ENCODE measurements at regions not wholly inside any gene's neighbourhood (a gene's known extent, or its start where the extent isn't known, plus 50 kb on each side); places are given as distances from the start of the nearest gene placed in this dataset.
"Not testable (repeated sequence)": the region's sequence is repeated elsewhere in the genome, so short reads cannot be mapped to it uniquely, and the experiment has no call there.

DNA sequence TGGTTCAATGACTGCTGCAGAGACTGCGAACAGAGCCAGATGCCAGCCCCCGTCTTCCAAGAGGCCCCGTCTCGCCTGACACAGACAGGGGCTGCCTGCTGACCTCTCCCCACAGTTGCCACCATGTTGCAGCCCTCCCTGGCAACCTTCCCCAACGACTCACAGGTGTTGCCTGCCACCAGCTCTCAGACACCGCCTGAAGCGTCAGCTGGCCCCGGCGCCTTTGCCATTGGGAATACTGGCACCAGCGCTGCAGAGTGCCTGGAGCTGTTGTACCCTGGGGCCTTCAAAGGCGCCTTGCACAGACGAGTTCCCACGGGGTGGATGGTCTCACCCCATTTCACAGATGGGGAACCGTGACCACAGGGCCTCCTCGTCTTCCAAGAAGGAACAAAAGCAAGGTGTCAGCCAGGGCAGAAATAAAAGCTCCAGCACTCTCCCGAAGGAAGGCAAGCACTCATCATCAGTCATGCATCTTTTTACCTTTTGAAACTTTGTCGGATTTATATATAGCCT lies 167.0 kb downstream of the ADSS2 start:
- no peak for DNase-seq
- no peak for TF ChIP-seq POLR2A (IDR thresholded peaks at IDR 0.05; ENCODE audit: low read length)
- TF ChIP-seq GATA1 (IDR thresholded peaks at IDR 0.05; ENCODE audit: low read depth, low read length), result no peak

DNA sequence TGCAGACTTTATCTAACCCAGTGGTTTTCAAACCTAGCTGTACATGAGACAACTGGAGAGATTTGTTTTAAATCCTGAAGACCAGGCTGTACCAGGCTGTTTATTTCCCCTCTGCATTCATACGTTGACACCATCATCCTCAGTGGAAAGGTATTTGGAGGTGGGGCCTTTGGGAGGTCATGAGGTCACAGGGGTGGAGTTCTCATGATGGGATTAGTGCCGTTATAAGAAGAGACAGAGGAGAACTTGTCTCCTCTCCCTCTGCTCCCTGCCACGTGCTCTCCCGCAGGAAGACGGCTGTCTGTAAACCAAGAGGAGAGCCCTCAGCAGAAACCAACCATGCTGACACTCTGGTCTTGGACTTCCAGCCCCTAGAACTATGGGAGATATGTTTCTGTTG lies 165.4 kb downstream of the ADSS2 start:
- DNase-seq, result no peak
- TF ChIP-seq POLR2A (IDR thresholded peaks at IDR 0.05; ENCODE audit: low read length) (no peak), GATA1 (IDR thresholded peaks at IDR 0.05; ENCODE audit: low read depth, low read length) (no peak)

DNA sequence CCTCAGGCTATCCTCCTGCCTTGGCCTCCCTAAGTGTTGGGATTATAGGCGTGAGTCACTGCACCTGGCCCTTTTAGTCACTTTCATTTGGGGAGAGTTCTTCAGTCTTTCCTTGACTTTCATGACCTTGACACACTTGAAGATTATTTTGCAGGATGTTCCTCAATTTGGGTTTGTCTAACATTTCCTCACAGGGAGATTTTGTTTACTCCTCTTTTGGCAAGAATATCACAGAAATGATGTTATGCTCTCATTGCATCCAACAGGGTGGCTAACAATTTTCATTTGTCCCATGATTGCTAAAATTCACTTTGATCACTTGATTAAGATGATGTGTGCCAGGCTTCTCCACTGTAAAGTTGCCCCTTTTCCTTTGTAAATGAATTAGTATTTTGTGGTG lies 164.0 kb downstream of the ADSS2 start:
- TF ChIP-seq POLR2A (IDR thresholded peaks at IDR 0.05; ENCODE audit: low read length) (no peak), GATA1 (IDR thresholded peaks at IDR 0.05; ENCODE audit: low read depth, low read length) (no peak)
- no peak for DNase-seq

DNA sequence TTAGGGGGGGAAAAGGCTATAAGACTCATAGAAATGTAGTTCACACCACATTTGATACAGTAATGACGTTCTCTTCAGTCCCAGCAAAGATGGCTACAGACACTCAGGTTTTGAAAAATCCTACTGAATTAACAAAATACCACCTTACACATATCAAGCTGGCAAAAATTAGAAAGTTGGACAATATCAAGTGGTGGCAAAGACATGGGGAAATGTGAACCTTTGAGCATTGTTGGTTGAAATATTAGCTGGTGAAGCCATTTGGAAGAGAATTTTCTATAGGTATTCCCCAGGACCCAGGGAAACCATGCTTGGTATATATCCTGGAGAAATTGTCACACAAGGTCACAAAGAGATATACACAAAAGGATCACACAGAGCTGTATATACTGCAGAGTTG lies 163.0 kb downstream of the ADSS2 start:
- no peak for TF ChIP-seq POLR2A (IDR thresholded peaks at IDR 0.05; ENCODE audit: low read length)
- TF ChIP-seq GATA1 (IDR thresholded peaks at IDR 0.05; ENCODE audit: low read depth, low read length), result no peak
- DNase-seq, result no peak

DNA sequence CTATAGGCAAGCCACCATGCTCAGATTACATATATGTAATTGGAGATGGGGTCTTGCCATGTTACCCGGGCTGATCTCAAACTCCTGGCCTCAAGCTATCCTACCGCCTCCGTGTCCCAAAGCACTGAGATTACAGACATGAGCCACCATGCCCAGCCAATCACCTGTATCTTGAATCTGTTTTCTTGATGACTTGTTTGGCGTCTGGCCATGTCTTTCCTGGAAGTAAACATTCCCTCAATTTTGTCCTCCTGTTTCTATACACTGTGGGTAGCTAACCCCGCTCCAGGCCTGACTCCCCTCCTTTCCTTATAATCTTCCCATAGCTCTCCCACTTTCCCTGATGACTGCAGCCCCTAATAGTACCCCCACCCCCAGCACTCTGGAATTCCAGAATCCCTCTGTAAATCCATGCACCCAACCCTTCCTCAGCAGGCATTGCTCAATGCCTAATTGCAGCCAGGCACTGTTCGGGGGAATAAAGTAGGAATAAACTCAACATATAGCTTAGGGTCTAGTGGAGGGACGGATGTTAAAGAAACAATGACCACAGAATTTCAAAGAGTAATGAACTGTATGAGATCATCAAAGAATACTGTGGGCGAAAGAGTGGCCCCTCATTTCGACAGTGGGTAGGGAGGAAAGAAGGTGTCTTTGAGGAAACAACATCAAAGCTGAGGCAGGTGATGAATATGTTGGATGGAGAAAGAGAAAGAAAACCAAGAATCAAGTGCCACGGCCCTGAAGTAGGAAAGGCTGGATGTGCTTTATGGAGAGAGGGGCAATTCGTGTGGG lies 161.5 kb downstream of the ADSS2 start:
- TF ChIP-seq POLR2A (IDR thresholded peaks at IDR 0.05; ENCODE audit: low read length) (no peak), GATA1 (IDR thresholded peaks at IDR 0.05; ENCODE audit: low read depth, low read length) (no peak)
- DNase-seq, result no peak

DNA sequence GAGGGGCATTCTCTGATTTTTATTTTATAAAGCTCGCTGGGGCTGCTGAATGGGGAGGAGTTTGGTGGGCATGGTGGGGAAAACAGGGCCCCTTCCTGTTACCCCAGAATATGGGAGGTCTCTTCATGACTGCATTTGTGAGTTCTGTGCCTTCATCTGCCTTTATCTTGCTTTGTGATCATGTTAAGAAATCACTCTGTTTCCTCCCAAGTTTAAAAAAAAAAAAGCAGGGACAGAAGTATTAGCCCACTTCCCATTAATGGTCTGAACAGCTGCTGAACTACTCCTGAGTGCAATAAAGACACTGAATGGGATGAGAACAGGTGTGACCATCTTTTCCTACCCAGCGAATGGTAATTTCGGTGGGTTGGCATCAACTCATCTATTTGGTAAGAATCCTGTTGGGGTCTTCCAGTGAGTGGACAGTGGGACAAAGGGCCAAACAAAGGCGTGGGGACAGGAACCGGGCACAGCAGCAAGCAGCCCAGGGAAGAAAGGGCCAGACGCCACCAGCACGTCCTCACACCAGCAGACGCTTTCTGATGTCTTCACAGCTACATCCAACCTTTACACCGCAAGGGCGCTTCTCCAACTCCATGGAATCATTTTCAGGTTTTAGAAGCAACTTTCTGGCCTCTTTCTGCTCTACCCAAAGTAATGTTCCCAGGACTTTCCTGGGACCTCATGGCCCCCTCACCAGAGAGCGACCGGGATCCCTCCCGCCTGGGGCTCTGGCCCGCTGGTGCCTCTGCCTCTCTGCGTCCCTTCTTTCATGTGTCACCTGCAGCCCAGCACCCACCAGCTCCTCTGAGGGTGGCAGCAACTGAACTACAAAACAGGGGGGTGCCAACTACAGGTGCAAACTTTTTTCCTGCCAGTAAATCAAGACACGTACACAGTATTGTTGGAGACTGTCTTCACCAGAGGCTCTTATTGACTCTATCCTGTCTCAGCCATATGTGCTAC lies 160.2 kb downstream of the ADSS2 start:
- DNase-seq, result no peak
- TF ChIP-seq POLR2A (IDR thresholded peaks at IDR 0.05; ENCODE audit: low read length) (no peak), GATA1 (IDR thresholded peaks at IDR 0.05; ENCODE audit: low read depth, low read length) (no peak)

DNA sequence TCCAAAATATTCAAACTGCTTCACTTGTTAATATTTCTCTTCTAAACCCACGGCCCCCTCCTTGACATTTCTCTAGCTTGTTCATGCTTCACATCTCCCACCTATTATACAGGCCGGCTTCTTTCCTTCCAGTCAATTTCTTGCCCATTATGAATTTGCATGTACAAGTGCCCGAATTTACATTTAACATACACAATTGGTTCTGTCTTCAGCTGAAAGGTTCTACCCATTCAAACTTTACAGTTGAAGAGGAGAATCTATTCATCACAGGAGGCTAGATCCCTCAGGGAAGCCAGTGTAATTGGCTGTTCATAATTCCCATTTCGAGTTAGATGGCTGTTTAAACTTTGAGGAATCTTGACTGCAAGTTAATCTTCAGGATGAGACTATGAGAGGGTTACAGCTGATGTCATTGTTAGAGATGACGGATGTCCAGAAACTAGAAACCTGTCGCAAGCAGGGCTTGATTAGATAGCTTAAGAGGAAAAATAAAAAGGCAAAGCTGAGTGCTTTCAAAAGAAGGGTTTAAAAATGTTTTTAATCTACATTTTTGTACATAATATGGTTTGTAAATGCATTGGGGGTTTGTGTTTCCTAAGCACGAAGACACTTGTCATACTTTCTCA lies 157.0 kb downstream of the ADSS2 start:
- no peak for DNase-seq
- TF ChIP-seq POLR2A (IDR thresholded peaks at IDR 0.05; ENCODE audit: low read length), result no peak
- no peak for TF ChIP-seq GATA1 (IDR thresholded peaks at IDR 0.05; ENCODE audit: low read depth, low read length)

DNA sequence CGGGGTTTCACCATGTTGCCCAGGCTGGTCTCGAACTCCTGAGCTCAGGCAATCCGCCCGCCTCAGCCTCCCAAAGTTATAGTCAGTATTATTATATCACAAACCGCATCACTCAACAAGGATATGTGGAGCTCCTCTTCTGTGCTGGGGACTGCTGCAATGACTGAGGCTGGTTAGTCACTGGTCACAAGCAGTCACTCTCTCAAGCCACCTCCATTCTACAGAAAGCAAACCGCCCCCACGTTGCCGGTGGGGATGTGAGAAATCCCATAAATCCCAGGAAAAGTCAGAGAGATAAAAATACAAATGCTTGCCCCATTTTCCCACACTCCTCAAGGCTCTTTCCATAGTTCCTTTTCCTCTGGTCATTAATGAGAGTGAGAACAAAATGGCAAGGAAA lies 155.7 kb downstream of the ADSS2 start:
- no peak for DNase-seq
- TF ChIP-seq GATA1 (IDR thresholded peaks at IDR 0.05; ENCODE audit: low read depth, low read length) (no peak), POLR2A (IDR thresholded peaks at IDR 0.05; ENCODE audit: low read length) (no peak)

DNA sequence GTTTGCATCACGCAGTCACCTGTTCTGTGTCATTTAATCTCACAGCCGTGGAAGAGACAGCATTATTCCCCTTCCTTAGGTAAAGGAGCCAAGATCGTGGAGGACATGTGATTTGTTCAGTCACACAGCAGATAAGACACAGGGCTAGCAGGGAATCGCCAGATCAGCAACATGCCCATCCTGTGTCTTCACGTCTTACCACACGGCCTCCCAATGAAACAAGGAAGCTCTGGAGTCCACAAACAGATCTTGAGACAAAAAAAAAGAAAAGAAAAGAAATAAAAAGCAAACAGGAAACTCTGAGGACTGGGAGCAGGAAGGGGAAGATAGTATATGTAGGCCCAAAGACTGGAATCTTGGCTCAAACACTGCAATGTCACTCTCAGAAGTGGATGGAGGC lies 155.3 kb downstream of the ADSS2 start:
- no peak for TF ChIP-seq POLR2A (IDR thresholded peaks at IDR 0.05; ENCODE audit: low read length)
- no peak for TF ChIP-seq GATA1 (IDR thresholded peaks at IDR 0.05; ENCODE audit: low read depth, low read length)
- no peak for DNase-seq

DNA sequence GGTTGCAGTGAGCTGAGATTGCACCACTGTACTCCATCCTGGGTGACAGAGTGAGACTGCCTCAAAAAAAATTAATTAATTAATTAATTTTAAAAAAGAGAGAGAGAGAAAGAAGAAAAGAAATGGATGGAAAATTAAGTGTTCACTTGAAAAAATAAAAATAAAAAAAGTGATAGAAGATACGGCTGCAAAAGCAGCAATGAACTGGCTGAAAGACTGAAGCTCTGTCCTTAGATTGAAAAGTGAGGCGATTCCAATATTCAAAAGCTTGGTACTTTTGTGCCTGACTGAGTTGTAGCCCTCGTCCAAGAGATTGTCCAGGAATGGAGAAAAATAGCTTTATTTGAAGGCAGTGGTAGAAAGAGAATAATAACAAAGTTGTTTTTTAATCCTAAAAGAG lies 154.6 kb downstream of the ADSS2 start:
- DNase-seq, result no peak

DNA sequence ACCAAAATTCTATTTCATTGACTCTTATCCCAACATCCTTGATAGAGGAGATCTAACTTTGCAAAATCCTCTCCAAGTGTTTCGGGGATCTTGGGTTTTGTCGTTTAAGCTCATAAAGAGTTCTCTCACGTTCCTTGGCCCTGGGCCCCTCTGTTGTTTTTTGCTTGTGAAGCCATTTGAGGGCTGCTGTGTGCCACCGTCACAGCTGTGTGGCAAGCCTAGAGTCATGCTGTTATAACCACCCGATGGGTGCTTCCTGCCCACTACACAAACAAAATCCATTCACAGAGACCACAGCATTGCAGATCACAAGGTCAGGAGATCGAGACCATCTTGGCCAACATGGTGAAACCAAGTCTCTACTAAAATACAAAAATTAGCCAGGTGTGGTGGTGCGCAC lies 154.1 kb downstream of the ADSS2 start:
- TF ChIP-seq POLR2A (IDR thresholded peaks at IDR 0.05; ENCODE audit: low read length), result no peak
- TF ChIP-seq GATA1 (IDR thresholded peaks at IDR 0.05; ENCODE audit: low read depth, low read length), result no peak
- DNase-seq, result no peak

More for the DNA sequence above, 154.6 kb downstream of the ADSS2 start:
- TF ChIP-seq GATA1 (IDR thresholded peaks at IDR 0.05; ENCODE audit: low read depth, low read length), result no peak
- TF ChIP-seq POLR2A (IDR thresholded peaks at IDR 0.05; ENCODE audit: low read length), result no peak

DNA sequence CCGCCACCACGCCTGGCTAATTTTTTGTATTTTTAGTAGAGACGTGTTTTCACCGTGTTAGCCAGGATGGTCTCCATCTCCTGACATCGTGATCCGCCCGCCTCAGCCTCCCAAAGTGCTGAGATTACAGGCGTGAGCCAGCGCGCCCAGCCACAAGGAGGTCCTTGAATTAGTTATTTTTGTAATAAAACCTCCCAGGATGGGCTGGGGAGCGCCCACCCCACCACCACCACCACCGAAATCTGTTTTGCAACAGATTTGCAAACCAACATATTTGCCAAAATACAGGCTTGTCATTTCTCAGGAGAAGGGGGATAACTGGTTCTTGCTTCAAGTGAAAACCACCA lies 151.7 kb downstream of the ADSS2 start:
- DNase-seq, result not testable (repeated sequence)

DNA sequence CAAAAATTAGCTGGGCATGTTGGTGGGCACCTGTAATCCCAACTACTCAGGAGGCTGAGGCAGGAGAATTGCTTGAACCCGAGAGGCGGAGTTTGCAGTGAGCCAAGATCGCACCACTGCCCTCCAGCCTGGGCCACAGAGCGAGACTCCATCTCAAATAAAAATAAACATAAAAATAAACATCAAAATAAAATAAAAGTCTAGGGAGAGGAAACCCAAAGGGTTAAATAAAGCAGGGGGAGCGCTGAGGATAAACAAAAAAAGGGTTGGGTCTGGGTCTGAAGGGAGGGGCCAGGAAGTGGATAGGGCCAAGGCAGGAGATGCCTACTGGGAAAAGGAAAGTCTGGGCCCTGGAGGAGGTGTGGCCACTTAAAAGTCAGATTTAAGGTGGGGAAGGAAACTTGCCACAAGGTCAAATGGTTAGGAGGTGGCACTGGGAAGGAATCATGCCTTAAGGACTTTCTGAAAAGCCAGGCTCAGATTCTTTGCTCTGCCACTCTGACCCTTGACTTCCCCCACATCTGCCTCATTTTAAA lies 150.0 kb downstream of the ADSS2 start:
- TF ChIP-seq POLR2A (IDR thresholded peaks at IDR 0.05; ENCODE audit: low read length) (no peak), GATA1 (IDR thresholded peaks at IDR 0.05; ENCODE audit: low read depth, low read length) (no peak)
- DNase-seq, result no peak

All from erythroblast (primary cell).